ENCODE measurements at regions not wholly inside any gene's neighbourhood (a gene's known extent, or its start where the extent isn't known, plus 50 kb on each side); places are given as distances from the start of the nearest gene placed in this dataset.
"Not testable (repeated sequence)": the region's sequence is repeated elsewhere in the genome, so short reads cannot be mapped to it uniquely, and the experiment has no call there.

DNA sequence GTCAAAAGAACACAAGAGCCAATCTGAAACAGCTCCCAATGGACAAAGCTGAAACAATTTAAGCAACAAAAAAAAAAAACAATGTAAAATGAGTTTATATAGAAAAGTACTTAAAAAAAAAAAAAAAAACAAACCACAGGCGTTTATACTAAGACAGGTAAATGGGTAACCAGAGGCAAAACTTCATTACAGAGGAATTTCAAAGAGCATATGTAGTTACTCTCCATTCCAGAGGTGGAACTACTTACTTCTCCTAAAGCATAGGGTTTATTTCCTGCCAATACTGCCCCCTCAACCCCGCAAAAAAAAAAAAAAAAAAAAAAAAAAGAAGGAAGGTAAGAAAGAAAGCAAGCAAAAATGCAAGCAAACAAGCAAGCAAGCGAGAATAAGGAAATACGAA lies 132.9 kb downstream of the LIG4 start:
- no peak overlapping the region for H3K4me3 ChIP-seq (ENCODE audit: low read depth, low read length)

DNA sequence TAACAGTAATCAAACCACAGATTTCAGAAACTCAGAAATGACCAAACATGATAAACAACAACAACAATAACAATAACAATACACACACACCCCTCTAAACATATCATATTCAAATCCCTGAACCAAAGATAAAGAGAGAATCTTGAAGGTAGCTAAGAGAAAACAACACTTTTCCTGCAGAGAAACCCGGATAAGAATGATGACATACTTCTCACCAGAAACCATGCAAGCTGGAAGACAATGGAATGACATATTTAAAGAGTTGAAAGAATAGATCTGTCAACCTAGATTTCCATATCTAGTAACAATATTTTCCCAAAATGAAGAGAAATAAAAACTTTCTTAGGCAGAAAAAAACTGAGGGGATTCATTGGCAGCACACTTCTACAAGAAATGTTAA lies 138.1 kb downstream of the LIG4 start:
- no peak overlapping the region for H3K4me3 ChIP-seq (ENCODE audit: low read depth, low read length)

DNA sequence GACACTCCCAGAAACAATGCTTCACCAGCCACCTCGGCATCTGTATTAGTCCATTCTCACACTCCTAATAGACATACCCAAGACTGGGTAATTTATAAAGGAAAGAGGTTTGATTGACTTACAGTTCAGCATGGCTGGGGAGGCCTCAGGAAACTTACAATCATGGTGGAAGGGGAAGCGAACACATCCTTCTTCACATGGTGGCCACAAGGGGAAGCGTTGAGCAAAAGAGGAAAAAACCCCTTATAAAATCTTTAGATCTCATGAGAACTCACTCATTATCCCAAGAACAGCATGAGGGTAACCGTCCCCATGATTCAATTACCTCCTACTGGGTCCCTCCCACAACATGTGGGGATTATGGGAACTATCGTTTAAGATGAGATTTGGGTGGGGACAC lies 140.9 kb downstream of the LIG4 start:
- not testable (repeated sequence) for H3K4me3 ChIP-seq (ENCODE audit: low read depth, low read length)

DNA sequence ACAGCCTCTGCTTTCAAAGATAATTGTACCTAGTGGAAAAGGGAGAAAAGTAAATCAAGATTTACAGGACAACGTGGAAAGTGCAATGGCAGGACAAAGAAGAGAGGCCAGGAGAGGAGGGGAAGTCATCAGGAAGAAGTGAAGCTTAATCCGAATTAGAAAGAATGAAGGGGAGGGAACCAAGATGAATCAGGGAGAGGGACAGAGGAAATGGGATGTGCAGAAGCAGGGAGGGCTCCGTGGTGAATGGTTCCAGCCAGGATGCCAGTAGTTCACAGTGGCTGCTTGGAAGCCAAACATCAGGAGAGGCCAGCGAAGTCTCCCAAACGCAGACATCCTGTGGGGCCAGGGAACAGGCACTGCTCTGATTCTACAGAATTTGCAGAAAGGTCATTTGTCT lies 144.4 kb downstream of the LIG4 start:
- no peak overlapping the region for H3K4me3 ChIP-seq (ENCODE audit: low read depth, low read length)

DNA sequence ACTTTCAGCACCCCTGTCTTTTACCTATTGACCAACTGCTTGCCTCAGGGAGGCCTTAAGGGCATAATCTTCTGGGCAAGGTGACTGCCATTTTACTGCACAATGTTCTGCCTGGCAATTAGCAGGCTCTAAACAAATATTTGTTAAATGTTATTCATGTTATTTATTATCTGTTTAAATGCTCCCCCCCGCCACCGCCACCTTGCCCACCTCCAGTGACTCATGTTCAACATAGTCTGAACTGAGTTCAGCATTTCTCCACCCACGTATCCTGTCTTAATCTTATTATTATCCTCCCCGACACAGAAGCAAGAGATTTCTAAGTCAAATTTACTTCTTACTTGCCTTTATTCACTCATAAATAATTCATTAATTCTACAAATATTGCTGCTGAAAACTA lies 144.8 kb downstream of the LIG4 start:
- no peak overlapping the region for H3K4me3 ChIP-seq (ENCODE audit: low read depth, low read length)

DNA sequence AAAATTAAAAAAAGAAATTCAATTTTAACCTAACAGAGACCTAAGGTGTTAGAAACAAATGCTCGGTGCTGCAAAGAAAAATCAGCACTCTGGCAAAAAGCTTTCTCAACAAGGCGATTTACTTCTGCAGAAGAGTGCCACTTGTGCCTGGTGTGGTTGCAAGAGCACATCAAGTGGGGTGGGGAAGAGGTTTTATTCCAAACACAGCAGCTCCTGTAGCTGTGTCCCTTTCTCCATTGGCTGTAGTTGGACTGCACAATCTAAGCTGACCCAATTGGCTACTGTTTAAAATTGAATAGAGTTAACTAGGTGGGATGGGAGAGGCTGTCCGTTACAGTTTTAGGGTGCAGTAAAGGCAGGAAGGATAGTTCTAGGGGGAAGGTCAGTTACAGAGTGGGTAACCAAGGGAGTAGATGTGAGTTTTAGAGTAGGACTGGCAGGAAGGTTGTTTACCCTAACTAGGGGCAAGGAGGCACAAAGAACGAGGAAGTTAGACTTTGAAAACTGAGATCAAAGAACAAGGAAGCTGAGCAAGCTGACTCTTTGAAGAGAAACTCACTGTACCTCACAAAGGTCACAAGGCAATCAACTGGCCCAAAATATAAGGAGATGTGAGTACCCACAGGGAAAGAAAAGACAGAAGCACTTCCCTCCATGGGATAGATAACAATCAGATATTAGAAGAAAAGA lies 145.7 kb downstream of the LIG4 start:
- no peak overlapping the region for H3K4me3 ChIP-seq (ENCODE audit: low read depth, low read length)

DNA sequence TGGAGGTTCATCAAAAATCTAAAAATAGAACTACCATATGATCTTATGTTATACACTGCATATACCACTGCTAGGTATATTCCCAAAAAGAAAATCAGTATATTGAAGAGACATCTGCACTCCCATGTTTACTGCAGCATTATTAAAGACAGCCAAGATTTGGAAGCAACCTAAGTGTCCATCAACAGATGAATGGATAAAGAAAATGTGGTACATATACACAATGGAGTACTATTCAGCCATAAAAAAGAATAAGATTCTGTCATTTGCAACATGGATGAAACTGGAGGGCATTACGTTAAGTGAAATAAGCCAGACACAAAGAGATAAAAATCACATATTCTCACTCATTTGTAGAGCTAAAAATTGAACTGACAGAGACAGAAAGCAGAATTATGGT lies 151.0 kb downstream of the LIG4 start:
- not testable (repeated sequence) for H3K4me3 ChIP-seq (ENCODE audit: low read depth, low read length)

DNA sequence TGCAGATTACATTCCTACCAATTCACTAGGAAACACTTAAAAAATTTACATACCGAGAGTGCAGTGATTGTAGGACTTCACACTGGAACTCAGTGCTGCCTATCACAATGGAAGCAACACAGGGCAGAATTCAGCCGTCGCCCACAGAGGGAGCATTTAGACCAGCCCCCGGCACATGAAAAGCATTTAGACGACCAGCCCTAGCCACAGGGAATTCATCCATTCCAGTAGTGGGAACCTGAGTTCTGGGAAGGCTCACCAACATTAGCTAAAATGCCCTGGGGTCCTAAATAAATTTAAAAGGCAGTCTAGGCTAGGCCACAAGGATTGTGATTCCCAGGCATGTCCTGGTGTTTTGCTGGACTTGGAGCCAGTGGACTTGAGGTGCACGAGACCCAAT lies 155.2 kb downstream of the LIG4 start:
- no peak overlapping the region for H3K4me3 ChIP-seq (ENCODE audit: low read depth, low read length)

DNA sequence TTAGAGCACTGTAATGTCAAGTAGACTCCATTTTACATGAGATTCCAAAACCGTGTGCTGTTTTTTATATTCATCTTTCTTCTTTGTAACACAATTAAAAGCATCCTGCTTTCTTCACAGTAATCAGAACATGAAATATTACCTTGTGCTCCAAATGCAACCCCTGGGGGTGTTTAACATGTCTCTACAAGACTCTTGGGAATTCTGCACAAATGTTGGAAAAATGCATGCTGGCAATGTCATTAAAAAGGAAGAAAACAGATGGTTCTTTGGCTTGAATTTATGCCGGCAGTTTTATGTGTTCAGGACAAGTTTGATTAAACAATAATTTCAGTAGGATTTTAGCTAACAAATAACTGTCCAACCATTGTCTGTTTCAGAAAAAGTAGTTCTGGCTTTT lies 159.1 kb downstream of the LIG4 start:
- no peak overlapping the region for H3K4me3 ChIP-seq (ENCODE audit: low read depth, low read length)

DNA sequence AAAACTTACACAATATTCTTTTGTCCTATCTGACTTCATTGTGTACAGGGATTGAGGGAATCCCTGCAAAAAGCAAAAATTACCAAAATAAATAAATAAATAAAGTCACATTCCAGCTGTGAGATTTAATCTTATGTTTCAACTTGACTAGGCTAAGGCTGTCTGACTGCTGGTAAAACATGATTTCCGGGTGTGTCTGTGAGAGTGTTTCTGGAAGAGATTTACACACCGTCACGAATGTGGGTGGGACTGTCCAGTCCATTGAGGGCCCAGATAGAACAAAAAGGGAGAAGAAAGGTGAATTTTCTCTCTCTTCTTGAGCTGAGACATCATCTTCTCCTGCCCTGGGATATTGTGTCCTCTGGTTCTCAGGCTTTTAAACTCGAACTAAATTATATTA lies 166.1 kb downstream of the LIG4 start:
- no peak overlapping the region for H3K4me3 ChIP-seq (ENCODE audit: low read depth, low read length)

DNA sequence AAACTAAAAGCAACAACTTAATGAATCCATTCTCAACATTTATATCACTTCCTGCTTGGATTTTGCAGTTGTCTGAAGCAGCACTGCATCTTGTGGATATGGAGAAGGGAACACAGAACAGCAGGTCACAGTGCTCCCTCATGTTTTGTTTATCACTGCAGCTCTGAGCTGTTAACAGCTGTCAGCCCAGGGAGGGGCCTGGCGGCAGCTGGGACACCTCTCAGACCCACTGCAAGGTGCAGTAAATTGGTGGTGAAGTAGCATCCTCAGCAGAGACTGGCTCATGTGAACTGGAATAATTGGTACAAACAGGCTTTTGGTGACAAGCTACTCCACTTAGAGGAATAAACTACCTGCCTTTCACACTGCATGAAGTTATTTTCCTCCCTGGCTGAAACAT lies 170.4 kb downstream of the LIG4 start:
- no peak overlapping the region for H3K4me3 ChIP-seq (ENCODE audit: low read depth, low read length)

DNA sequence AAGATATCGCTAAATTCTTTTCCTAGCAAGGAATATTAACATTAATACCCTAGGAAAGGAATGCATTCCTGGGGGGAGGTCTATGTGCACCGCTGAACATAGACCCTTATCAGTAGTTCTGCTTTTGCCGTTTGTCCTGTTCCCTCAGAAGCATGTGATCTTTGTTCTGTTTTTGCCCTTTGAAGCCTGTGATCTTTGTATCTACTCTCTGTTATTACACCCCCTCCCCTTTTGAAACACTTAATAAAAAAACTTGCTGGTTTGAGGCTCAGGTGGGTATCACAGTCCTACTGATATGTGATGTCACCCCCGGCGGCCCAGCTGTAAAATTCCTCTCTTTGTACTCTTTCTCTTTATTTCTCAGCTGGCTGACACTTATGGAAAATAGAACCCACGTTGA lies 172.5 kb downstream of the LIG4 start:
- H3K4me3 ChIP-seq (ENCODE audit: low read depth, low read length) = not testable (repeated sequence)

DNA sequence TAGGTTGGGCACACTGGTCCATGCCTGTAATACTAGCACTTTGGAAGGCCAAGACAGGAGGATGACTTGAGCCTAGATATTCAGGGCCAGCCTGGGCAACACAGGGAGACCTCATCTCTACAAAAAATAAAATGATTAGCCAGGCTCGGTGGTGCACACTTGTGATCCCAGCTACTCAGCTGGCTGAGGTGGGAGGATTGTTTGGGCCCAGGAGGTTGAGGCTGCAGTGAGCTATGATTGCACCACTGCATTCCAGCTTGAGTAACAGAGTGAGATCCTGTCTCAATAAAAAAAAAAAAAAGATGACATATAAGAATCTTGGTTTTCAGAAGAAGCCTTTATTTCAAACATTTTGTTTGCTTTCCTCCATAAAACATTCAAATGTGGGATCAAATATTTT lies 178.0 kb downstream of the LIG4 start:
- H3K4me3 ChIP-seq (ENCODE audit: low read depth, low read length) = no peak overlapping the region

DNA sequence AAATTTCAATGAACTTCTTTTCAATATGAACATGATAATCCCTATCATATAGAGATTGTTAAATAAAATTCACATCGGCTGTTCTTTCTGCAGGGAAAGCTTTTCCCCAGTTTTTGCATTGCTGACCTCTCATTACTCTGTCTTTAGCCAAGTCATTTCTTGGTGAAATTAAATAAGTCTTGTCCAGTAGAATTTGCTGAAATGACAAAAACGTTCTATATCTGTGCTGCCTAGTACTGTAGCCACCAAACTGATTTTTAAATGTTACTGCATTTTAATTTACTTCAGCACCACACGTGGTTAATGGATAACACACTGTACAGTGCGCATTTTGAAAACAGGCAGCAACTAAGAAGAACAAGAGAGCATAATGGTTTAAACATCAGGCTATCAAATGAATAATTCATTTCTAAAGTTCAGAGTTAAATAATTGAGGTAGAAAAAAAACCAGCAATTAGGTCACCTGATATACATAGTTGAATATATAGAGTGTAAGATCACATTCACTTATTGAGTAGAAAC lies 178.9 kb downstream of the LIG4 start:
- H3K4me3 ChIP-seq (ENCODE audit: low read depth, low read length) = no peak overlapping the region

DNA sequence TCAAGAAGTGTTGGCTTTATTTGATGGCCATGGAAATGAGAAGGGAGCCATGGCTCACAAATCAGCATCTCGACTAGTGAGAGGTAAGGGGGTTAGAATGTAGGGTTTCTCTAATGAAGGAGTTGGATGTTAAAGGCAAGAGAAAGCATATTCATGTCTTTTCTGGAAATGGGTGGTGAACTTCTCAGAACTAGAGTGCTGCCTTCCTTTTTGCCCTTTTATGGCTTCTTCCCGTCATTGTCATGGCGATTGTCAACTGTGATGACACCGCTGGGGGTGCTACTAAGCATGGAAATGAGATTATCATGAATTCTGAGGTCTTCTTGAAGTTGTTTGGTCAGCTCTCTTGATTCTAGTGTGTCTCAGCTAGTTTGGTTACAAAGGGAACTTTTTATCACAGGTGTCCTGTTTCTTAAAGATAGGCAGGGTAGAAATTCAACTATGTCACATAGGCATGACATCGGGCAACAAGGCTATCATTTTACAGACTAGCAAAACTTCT lies 180.4 kb downstream of the LIG4 start:
- no peak overlapping the region for H3K4me3 ChIP-seq (ENCODE audit: low read depth, low read length)

DNA sequence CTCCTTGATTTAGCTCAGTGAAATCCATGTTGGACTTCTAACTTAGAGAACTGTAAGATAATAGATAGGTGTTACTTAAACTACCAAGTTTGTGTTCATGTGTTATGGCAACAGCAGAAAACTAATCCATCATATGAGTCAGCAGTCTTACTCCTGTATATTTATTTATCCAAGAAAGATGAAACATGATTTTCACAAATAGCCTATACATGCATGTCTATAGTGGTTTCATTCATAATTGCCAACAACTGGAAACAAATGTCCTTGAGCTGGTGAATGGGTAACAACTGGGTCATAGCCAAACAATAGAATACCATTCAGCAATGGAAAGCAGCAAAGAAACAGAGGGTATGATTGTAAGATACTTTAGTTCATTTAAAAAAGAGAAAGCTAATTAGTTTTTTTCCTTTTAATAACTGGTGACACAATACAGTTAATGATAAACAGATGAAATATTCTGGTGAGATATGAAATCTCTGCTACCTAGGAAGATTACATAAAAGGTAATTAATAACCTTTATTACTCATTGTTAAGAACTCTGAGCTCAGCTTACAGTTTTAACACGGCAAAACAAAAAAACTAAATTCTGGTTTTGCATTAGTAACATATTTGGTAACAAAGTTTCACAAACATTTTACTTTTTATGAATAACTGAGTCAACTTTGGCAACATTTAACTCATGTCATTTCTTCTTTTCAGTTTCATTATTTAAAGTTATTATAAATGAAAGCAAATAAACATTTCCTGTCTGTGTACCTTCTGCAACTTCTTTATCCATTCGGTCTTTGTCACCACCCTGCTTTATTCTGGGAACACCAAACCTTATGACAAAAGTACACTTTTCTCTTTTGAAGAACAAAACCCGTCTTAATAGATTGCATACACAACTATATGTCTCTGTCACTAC lies 181.3 kb downstream of the LIG4 start:
- H3K4me3 ChIP-seq (ENCODE audit: low read depth, low read length) = no peak overlapping the region

DNA sequence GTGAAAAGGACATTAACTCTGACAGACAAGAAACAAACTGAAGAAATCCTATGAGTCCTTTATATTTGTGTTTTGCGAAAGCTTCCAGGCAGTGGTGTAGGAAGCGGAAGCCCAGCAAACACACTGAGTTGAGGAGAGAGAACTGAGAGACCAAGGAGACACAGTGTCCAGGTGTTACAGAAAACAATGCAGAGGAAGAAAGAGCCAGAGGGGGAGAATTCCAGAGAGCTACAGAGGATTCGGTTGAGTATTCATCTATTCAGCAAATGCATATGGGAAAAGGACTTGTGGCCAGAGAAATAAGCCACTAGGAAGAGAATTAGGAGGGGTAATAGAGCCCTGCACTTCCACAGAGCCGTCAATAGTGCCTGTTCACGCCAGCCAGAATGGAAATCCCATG lies 183.5 kb downstream of the LIG4 start:
- no peak overlapping the region for H3K4me3 ChIP-seq (ENCODE audit: low read depth, low read length)

DNA sequence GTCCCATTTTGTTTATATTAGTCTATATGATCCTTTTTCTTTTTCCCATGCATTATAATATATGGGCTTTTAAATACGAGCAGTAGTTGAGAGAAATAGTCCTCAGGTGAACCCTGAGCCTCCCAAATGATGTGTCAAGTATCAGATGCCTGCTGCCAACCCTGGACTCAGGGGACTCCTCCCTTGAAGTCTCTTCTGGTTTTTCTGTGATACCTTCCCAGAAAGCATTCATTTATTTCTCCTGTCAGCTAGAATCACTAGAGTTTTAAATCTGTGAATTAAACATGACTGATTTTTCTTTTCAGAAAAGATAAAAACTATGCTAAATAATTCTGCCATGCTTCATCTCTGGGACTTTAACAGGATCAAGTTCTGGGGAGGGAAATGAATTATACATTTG lies 184.6 kb downstream of the LIG4 start:
- no peak overlapping the region for H3K4me3 ChIP-seq (ENCODE audit: low read depth, low read length)

DNA sequence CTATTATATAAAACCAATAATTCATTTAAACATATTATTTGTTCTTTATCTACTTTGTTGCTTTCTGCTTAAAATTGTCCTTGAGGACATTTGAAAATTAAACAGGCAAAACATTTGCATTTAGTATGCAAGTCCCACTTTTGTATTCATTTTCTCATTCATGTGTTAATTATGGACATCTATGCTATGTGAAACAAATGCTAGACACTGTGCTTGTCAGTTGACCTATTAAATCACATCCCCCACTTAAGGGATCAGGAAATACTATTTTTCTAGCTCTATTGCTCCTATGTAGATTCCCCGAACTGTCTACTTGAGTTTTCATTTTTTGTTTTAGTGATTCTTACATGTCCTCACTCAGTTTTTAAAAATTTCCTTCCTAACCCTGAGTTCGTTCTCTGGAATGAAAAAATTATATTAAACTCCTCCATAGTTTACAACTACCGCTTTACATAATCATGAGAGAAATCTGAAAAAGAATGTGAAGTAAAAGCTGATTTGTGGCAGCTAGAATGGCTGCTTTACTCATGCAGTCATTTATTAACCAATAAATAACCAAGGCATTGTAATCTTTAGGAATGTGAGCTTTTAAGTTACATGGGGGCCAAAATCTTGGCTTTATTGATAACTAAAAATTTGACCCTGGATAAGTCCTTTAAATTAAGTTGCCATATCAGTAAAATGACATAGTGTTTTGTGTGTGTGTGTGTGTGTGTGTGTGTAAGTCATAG lies 188.5 kb downstream of the LIG4 start:
- no peak overlapping the region for H3K4me3 ChIP-seq (ENCODE audit: low read depth, low read length)

DNA sequence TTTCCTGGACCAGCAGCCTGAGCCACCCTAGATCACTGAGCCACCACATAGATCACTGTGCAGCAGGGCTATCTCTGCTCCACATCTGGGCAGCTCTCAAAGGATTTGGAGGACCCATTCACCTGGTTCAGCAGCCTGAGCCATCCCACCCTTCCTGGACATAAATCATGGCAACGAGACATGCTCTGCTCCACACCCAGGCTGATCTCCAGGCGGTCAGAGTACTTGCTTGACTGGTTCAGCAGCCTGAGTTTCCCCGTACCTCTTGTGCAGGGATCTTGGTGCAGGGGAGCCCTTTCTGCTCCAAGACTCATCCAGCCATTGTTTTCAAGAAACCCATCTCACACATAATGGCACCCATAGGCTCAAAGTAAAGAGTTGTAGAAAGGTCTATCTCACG lies 195.3 kb downstream of the LIG4 start:
- no peak overlapping the region for H3K4me3 ChIP-seq (ENCODE audit: low read depth, low read length)

DNA sequence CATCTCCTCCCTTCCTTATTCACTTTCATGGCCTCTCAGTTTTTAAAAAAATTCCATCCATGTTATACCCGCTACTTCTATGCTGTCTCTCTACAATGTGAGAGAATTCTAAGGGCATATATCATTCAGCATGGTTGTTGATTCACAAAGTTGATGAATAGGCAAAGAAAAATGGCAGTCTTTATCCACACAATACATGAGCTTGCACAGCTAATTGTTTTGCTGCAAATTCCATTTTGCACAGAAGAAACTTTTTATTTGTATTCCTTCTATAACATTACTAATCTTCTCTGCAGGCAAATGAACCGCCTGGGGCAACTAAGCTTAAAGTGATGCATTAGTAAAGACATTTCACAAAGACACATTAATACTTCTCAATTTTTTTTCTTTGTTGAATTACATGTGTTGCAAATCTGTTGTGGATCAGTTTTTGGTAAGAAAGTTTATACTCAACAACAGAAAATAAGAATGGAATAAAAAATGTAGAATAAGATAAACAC lies 196.9 kb downstream of the LIG4 start:
- no peak overlapping the region for H3K4me3 ChIP-seq (ENCODE audit: low read depth, low read length)

All from iPS-11a (cell line).